GM19397 (cell line): ENCODE measurements at regions not wholly inside any gene's neighbourhood (a gene's known extent, or its start where the extent isn't known, plus 50 kb on each side); places are given as distances from the start of the nearest gene placed in this dataset.

Experiments
- ATAC-seq: cut with Tn5 transposase; IDR thresholded peaks from one replicate; pipeline ENCODE4 v1.9.1; 2021; ENCODE audit warnings: mild to moderate bottlenecking, moderate library complexity; ENCODE audit not compliant: unreplicated experiment

GRCh38 chr15:39287322-39288195 is 293.3 kb upstream of the THBS1 start:
- no peak for ATAC-seq

GRCh38 chr15:39290711-39291435 is 290.0 kb upstream of the THBS1 start:
- ATAC-seq: no peak

- ATAC-seq: no peak
Measured at GRCh38 chr15:39291690-39292089, 289.2 kb upstream of the THBS1 start.

GRCh38 chr15:39296955-39297354 is 283.9 kb upstream of the THBS1 start:
- no peak for ATAC-seq

GRCh38 chr15:39298271-39298962 is 282.5 kb upstream of the THBS1 start:
- ATAC-seq: no peak

- no peak for ATAC-seq
Measured at GRCh38 chr15:39299486-39300267, 281.2 kb upstream of the THBS1 start.

- ATAC-seq: no peak
Measured at GRCh38 chr15:39300451-39301153, 280.3 kb upstream of the THBS1 start.

GRCh38 chr15:39301589-39301999 is 279.3 kb upstream of the THBS1 start:
- no peak for ATAC-seq

GRCh38 chr15:39302936-39303335 is 277.9 kb upstream of the THBS1 start:
- no peak for ATAC-seq

- no peak for ATAC-seq
Measured at GRCh38 chr15:39304201-39304841, 276.6 kb upstream of the THBS1 start.

- ATAC-seq: no peak
Measured at GRCh38 chr15:39304931-39305728, 275.7 kb upstream of the THBS1 start.

- no peak for ATAC-seq
Measured at GRCh38 chr15:39310633-39311032, 270.2 kb upstream of the THBS1 start.

GRCh38 chr15:39312984-39313383 is 267.9 kb upstream of the THBS1 start:
- no peak for ATAC-seq

GRCh38 chr15:39313467-39313866 is 267.4 kb upstream of the THBS1 start:
- no peak for ATAC-seq

GRCh38 chr15:39313881-39314280 is 267.0 kb upstream of the THBS1 start:
- no peak for ATAC-seq

- ATAC-seq: no peak
Measured at GRCh38 chr15:39315206-39315850, 265.6 kb upstream of the THBS1 start.

GRCh38 chr15:39317225-39317624 is 263.7 kb upstream of the THBS1 start:
- ATAC-seq: no peak

GRCh38 chr15:39318231-39318630 is 262.6 kb upstream of the THBS1 start:
- no peak for ATAC-seq
